ENCODE measurements at regions not wholly inside any gene's neighbourhood (a gene's known extent, or its start where the extent isn't known, plus 50 kb on each side); places are given as distances from the start of the nearest gene placed in this dataset.

- Histone ChIP-seq H3K4me2 (ENCODE audit: control insufficient read depth, insufficient read depth) (no peak overlapping the region), H4K20me1 (ENCODE audit: control insufficient read depth, insufficient read depth) (no peaks in the 10 kb centered on the region), H3K79me2 (ENCODE audit: control insufficient read depth, insufficient read depth, low read length) (no peaks in the 10 kb centered on the region), H2AFZ (ENCODE audit: control insufficient read depth, low read depth, low read length) (no peak overlapping the region), H3K4me1 (ENCODE audit: control insufficient read depth, insufficient read depth, low read length) (no peaks in the 10 kb centered on the region), H3K9me3 (replicated peaks; ENCODE audit: control insufficient read depth, insufficient read depth, low read length) (no peaks in the 10 kb centered on the region; the same call in 2 of the 3 replicates), H3K27ac (ENCODE audit: control insufficient read depth, insufficient read depth) (no peak overlapping the region), H3K27me3 (replicated peaks in 1 of 2; ENCODE audit: control insufficient read depth in 2 of 2, insufficient read depth in 2 of 2, low read length in 1 of 2) (no peaks in the 10 kb centered on the region), H3K36me3 (ENCODE audit: control insufficient read depth in 2 of 2, insufficient read depth in 2 of 2, low read length in 1 of 2) (no peaks in the 10 kb centered on the region), H3K4me3 (no peak overlapping the region), H3K9ac (ENCODE audit: control insufficient read depth, insufficient read depth, low read length) (no peak overlapping the region)
- POLR2A ChIA-PET: no interaction called here
- CTCF ChIA-PET: no interaction called here
- no peak for TF ChIP-seq HDAC2 (IDR thresholded peaks at IDR 0.05)
- no peak for TF ChIP-seq RBBP5 (conservative IDR thresholded peaks at IDR 0.05)
- TF ChIP-seq MEF2A (IDR thresholded peaks at IDR 0.05; ENCODE audit: insufficient read depth, low read depth, low read length): no peak
- TF ChIP-seq HDAC6 (IDR thresholded peaks at IDR 0.05; ENCODE audit: unreplicated experiment): no peak
- no peak for TF ChIP-seq EGR1 (IDR thresholded peaks at IDR 0.05; ENCODE audit: borderline replicate concordance in 1 of 2, low read depth in 2 of 2, low read length in 2 of 2)
- TF ChIP-seq STAT3 (IDR thresholded peaks at IDR 0.05; ENCODE audit: low read depth, low read length): no peak
- TF ChIP-seq FOXK2 (IDR thresholded peaks at IDR 0.05): no peak
- no peak for TF ChIP-seq MEF2B (IDR thresholded peaks at IDR 0.05; ENCODE audit: partially characterized antibody, poor library complexity, severe bottlenecking)
- TF ChIP-seq NFYA (IDR thresholded peaks at IDR 0.05; ENCODE audit: borderline replicate concordance, low read depth, low read length): no peak
- no peak for TF ChIP-seq ZNF24 (IDR thresholded peaks at IDR 0.05)
- TF ChIP-seq YY1 (IDR thresholded peaks at IDR 0.05; ENCODE audit: low read depth, low read length): no peak
- ATAC-seq (no peak), FAIRE-seq (no peak), DNase-seq (ENCODE audit: low read depth, low spot score) (no peak)
- 53% methylated on average over 3 of the region's 3 CpGs for WGBS (ENCODE audit: insufficient coverage, insufficient replicate concordance, low lambda C conversion rate, missing lambda C conversion rate)
- RAD21 ChIA-PET (ENCODE audit: unreplicated experiment): no interaction called here
- intact Hi-C loops (cut with micrococcal nuclease; ENCODE audit: unreplicated experiment): no loop called here
- no TSS peak for BruUV-seq (replicated peaks)
- SMC1A ChIA-PET (ENCODE audit: uncharacterized antibody, unreplicated experiment): no interaction called here
- in situ Hi-C loops (cut with MboI): no loop called here
Observed at GRCh38 chr5:3323144-3323543, 272.5 kb upstream of the IRX1 start.

- H2AFZ ChIP-seq (ENCODE audit: control insufficient read depth, low read depth, low read length): no peak overlapping the region
- H3K4me2 ChIP-seq (ENCODE audit: control insufficient read depth, insufficient read depth): no peak overlapping the region
- H3K36me3 ChIP-seq (ENCODE audit: control insufficient read depth in 2 of 2, insufficient read depth in 2 of 2, low read length in 1 of 2): no peaks in the 10 kb centered on the region
- ChIA-PET CTCF (no interaction called here), SMC1A (ENCODE audit: uncharacterized antibody, unreplicated experiment) (no interaction called here), POLR2A (no interaction called here), RAD21 (ENCODE audit: unreplicated experiment) (no interaction called here)
- no peak overlapping the region for H3K4me3 ChIP-seq
- FAIRE-seq (no peak), ATAC-seq (no peak), DNase-seq (ENCODE audit: low read depth, low spot score) (no peak)
- intact Hi-C loops (cut with micrococcal nuclease; ENCODE audit: unreplicated experiment): no loop called here
- H3K9me3 ChIP-seq (replicated peaks; ENCODE audit: control insufficient read depth, insufficient read depth, low read length): no peaks in the 10 kb centered on the region; the same call in 2 of the 3 replicates
- H4K20me1 ChIP-seq (ENCODE audit: control insufficient read depth, insufficient read depth): no peaks in the 10 kb centered on the region
- no peaks in the 10 kb centered on the region for H3K4me1 ChIP-seq (ENCODE audit: control insufficient read depth, insufficient read depth, low read length)
- no TSS peak for BruUV-seq (replicated peaks)
- no peaks in the 10 kb centered on the region for H3K27me3 ChIP-seq (replicated peaks in 1 of 2; ENCODE audit: control insufficient read depth in 2 of 2, insufficient read depth in 2 of 2, low read length in 1 of 2)
- no peak overlapping the region for H3K27ac ChIP-seq (ENCODE audit: control insufficient read depth, insufficient read depth)
- no peaks in the 10 kb centered on the region for H3K79me2 ChIP-seq (ENCODE audit: control insufficient read depth, insufficient read depth, low read length)
- H3K9ac ChIP-seq (ENCODE audit: control insufficient read depth, insufficient read depth, low read length): no peak overlapping the region
- in situ Hi-C loops (cut with MboI): no loop called here
- WGBS (ENCODE audit: insufficient coverage, insufficient replicate concordance, low lambda C conversion rate, missing lambda C conversion rate): 88% methylated on average over 3 of the region's 3 CpGs
- no peak for TF ChIP-seq MAX (IDR thresholded peaks at IDR 0.05; ENCODE audit: low read depth, low read length)
- no peak for TF ChIP-seq ZNF384 (IDR thresholded peaks at IDR 0.05; ENCODE audit: borderline replicate concordance, low read depth, low read length)
- TF ChIP-seq ZBTB33 (IDR thresholded peaks at IDR 0.05): no peak
- no peak for TF ChIP-seq SREBF1 (IDR thresholded peaks at IDR 0.05; ENCODE audit: low read length)
- TF ChIP-seq BACH1 (IDR thresholded peaks at IDR 0.05; ENCODE audit: borderline replicate concordance): no peak
- TF ChIP-seq SREBF2 (IDR thresholded peaks at IDR 0.05; ENCODE audit: low read length): no peak
- no peak for TF ChIP-seq NRF1 (conservative IDR thresholded peaks at IDR 0.05; ENCODE audit: low read depth, low read length)
- TF ChIP-seq PBX3 (IDR thresholded peaks at IDR 0.05; ENCODE audit: insufficient replicate concordance, low read depth, low read length): no peak
Observed at GRCh38 chr5:3322642-3323041, 273.0 kb upstream of the IRX1 start.
